DMS153 treated with DMSO at 0.1 percent for 48 hours (cell line): ENCODE measurements at regions not wholly inside any gene's neighbourhood (a gene's known extent, or its start where the extent isn't known, plus 50 kb on each side); places are given as distances from the start of the nearest gene placed in this dataset.

Experiments
- DNase-seq: peaks from one replicate; lab custom pipeline; 2025; ENCODE audit not compliant: unreplicated experiment; lab: John Stamatoyannopoulos, UW

- no peak for DNase-seq
Observed at GRCh38 chr12:30828686-30829085, 73.9 kb upstream of the CAPRIN2 start.

GRCh38 chr12:30827101-30828066 is 72.6 kb upstream of the CAPRIN2 start:
- no peak for DNase-seq

- DNase-seq: no peak
Observed at GRCh38 chr12:30826276-30826675, 71.5 kb upstream of the CAPRIN2 start.

- DNase-seq: no peak
Observed at GRCh38 chr12:30825341-30825740, 70.6 kb upstream of the CAPRIN2 start.

GRCh38 chr12:30824311-30824710 is 69.6 kb upstream of the CAPRIN2 start:
- no peak for DNase-seq

DNA sequence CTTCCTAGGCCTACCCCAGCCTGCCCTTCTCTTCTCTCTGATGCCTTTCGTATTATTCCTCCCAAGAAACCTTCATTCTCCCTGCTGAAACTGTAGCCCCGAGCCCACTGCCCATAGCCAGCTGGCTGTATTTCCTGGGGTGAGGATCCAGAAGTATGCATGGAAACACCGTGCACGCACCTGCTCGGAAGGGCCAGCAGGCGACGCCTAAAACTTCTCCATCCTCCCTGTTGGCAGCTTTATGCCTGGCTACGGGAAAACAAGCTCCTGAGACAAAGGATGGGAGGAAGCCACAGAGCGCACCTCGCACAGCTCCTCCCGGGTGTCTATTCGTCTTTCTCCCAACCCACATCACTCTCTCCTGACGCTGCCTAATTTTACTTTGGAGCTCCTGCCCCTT is 69.0 kb upstream of the CAPRIN2 start:
- DNase-seq: no peak

- DNase-seq: no peak
Observed at GRCh38 chr12:30823156-30823699, 68.5 kb upstream of the CAPRIN2 start.

GRCh38 chr12:30822385-30823155 is 67.8 kb upstream of the CAPRIN2 start:
- no peak for DNase-seq

DNA sequence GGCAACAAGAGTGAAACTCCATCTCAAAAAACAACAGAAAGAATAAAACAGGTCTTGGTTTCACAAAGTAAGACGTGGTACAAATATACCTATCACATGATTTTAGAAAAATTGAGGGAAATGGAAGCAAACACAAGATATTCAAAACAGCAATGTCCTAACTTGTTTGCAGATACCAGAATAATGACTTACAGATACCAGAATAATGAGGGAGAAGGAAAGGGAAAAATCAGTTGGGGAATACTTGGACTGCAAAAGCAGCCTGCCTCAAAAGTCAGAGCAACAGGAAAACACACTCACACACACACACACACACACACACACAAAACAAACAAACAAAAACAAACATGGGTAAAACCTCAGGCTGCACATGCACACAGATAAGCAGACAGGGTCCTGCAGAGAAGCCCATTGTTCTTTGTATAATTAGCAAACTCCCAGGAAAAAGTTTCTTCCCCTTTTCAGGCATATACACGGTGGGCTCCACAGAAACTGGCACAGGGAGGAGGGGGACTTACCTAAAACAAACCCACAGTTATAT is 65.7 kb upstream of the CAPRIN2 start:
- DNase-seq: no peak

DNA sequence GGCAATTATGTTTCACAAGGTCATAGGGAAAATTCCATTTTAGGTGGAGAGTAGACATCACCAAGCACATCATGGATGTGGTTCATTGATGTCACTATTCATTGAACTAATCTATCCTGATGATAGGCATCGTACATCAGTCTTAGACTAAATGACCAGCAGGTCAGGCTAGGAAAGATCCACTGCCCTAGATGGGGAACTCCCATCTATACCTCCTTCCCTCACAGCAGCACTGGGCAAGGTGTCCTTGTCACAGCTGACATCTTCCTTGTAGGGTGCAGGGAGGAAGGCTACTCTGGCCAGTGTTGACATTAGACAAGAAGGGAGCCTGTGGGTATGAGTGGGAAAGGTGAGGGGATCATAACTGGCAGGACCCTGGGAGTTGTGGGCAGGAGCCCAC is 63.8 kb upstream of the CAPRIN2 start:
- DNase-seq: no peak

DNA sequence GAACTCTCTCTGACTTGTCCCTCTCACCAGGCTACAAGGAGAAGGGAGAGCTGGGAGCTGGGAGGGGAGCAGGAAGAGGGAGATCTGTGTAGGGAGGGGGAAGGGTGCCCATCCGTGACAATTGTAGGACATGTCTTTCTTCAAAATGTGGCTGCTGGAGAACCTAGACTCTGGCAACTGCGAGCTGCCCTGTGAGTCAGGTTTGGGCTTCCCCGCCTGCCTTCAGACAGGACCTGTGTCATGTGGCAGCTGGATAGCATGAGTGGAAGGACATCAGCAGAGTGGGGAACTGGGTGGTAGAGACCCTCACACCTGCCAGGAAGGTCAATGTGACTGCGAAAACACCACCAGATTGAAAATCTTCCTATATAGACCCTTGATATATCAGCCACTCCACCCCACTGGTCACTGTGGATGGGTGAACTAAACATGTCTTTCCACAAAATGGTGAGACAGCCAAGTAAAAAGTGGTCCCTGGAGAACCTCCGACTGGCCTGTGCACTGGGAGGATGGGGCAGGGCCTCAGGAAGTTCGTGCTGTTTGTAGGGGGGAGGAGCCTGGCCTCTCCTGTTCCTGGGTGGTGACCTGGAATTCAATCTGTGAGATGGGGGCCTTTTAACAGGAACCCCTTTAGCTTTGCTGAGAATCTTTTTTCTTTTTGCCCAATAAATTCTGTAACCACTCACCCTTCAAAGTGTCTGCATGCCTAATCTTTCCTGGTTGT is 62.2 kb upstream of the CAPRIN2 start:
- no peak for DNase-seq

GRCh38 chr12:30814295-30814655 is 59.5 kb upstream of the CAPRIN2 start:
- DNase-seq: no peak

DNA sequence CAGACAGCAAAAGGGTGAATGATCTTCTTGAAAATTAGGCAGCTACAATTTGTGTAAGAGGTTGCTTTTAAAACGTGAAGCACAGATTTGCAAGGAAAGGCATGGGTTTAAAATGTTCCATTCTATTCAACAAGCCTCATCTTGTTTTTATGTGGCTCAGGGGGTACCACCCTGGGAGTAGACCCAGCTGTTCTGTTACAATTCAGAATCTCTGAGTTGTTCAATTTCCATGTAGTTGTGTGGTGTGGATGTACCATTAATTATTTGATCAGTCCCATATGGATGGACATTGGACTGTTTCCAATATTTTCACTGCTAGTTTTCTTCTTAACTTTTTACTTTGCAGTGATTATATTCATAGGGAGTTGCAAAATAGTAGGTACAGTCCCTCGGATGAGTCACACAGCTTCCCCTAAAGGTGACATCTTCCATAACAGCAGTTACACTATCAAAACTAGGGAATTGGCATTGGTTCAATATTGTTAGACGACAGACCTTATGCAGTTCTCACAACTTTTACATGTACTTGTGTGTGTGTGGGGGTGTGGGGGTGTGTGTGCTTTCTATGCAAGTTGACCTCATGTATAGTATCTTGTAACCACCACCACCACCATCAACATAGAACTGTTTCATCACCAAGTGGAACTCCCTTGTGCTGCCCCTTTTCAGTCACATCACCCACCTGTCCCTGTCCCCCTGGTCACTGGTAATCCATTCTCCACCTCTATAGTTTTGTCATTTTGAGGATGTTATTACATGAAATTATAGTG is 59.0 kb upstream of the CAPRIN2 start:
- no peak for DNase-seq

GRCh38 chr12:30811966-30812365 is 57.2 kb upstream of the CAPRIN2 start:
- no peak for DNase-seq

DNA sequence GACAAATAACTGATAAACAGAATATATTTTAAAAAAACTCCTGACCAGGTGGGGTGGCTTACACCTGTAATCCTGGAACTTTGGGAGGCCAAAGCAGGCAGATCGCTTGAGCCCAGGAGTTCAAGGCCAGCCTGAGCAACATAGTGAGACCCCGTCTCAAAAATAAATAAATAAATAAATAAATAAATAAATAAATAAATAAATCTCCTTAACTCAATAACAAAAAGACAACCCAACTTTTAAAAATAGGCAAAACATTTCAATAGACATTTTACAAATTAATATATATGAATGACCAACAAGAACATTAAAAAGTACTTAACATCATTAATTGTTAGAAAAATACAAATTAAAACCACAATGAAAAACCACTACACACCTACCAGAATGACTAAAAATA is 56.2 kb upstream of the CAPRIN2 start:
- DNase-seq: no peak

DNA sequence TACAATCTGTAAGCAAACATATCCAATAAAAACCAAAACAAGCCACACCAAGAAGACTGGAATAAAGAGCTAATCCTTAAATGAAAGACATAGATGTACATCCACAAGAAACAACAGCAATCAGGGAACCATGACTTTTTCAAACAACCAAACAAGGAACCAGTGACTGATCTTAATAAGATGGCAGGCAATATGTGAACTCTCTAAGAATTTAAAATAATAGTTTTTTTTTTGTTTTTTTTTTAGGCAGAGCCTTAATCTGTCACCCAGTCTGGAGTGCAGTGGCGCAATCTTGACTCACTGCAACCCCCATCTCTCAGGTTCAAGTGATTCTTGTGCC is 52.9 kb upstream of the CAPRIN2 start:
- no peak for DNase-seq

DNA sequence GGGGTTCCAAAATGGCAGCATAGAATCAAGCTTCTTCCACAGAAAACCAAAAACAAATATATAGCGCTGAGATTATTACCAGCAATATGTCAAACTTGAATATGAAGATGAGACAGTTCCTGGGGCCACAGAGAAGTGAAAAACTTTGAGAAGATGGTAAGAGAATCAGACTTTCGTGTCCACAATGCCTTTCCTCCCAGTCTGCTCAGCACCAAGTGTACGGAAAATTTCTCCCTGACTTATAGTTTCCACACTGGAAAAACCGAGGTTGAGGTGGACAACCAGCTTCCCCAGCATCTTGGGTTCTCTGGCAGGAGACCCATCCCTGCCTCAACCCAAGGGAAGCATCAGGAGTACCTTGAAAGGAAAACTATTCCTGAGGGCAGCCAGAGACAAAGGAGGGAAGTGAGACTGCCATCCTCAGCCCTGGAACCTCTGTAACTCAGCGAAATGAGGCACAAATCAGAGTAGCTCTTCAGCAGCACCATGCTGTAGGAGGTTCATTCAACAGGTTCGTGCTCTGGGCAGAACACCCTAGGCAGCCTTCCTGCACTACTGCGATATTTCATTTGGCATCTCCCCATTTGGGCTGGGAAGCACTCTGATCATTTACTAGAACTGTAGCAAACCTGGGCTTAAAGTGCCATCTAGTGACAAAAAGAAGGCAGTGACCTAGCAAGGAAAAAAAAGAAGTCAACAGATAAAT is 52.4 kb upstream of the CAPRIN2 start:
- peak; percentile 64 for DNase-seq

GRCh38 chr12:30805959-30806358 is 51.2 kb upstream of the CAPRIN2 start:
- DNase-seq: no peak
